Liver (tissue), 3 donors: ENCODE measurements at regions not wholly inside any gene's neighbourhood (a gene's known extent, or its start where the extent isn't known, plus 50 kb on each side); places are given as distances from the start of the nearest gene placed in this dataset.

Source experiments
- CTCF ChIP-seq: fragments of 150-350 bp; IDR thresholded peaks from 2 replicates; pipeline ENCODE4 v1.5.1; 2017; ENCODE audit warnings: improper control_type of control experiment, low read depth, low read length; ENCODE audit not compliant: missing input control
- EGR1 ChIP-seq, 2 donors: IDR thresholded peaks; 2 replicates each; pipeline ENCODE4 v1.6.1; 2016 to 2018; ENCODE audit warnings: antibody characterized with exemption in 2 of 2, low read depth in 2 of 2
- FOXA1 ChIP-seq: IDR thresholded peaks from 2 replicates; pipeline ENCODE4 v1.6.1; 2016; ENCODE audit warnings: antibody characterized with exemption
- GABPA ChIP-seq, 2 donors: IDR thresholded peaks in 1 of 2; conservative IDR thresholded peaks in 1 of 2; 2 replicates each; pipeline ENCODE4 v1.6.1; 2016; ENCODE audit warnings: antibody characterized with exemption in 2 of 2, mild to moderate bottlenecking in 1 of 2, moderate library complexity in 1 of 2
- JUND ChIP-seq, 2 donors: IDR thresholded peaks; 2 replicates each; pipeline ENCODE4 v1.6.1; 2016; ENCODE audit warnings: antibody characterized with exemption in 2 of 2
- RAD21 ChIP-seq, 2 donors: IDR thresholded peaks; 2 replicates each; pipeline ENCODE4 v1.6.1; 2016; ENCODE audit warnings: antibody characterized with exemption in 2 of 2, mild to moderate bottlenecking in 2 of 2
- REST ChIP-seq: IDR thresholded peaks from 2 replicates; pipeline ENCODE4 v1.6.1; 2016; ENCODE audit warnings: antibody characterized with exemption, mild to moderate bottlenecking
- SP1 ChIP-seq: IDR thresholded peaks from 2 replicates; pipeline ENCODE4 v1.6.1; 2018; ENCODE audit warnings: antibody characterized with exemption, mild to moderate bottlenecking
- TAF1 ChIP-seq: conservative IDR thresholded peaks from 2 replicates; pipeline ENCODE4 v1.6.1; 2016; ENCODE audit warnings: antibody characterized with exemption, mild to moderate bottlenecking
- YY1 ChIP-seq: IDR thresholded peaks from 2 replicates; pipeline ENCODE4 v1.6.1; 2016; ENCODE audit warnings: antibody characterized with exemption, mild to moderate bottlenecking
- TF ChIP-seq, protein P1 (sequence below): IDR thresholded peaks from 2 replicates; pipeline ENCODE4 v1.6.1; 2016; ENCODE audit warnings: antibody characterized with exemption
- donor health status: healthy.
- donor health status: healthy.

- TF ChIP-seq GABPA (IDR thresholded peaks at IDR 0.05 in 1 of 2, conservative IDR thresholded peaks at IDR 0.05 in 1 of 2) (no peak), CTCF (no peak), SP1 (no peak), REST (no peak), EGR1 (IDR thresholded peaks at IDR 0.05; ENCODE audit: low read depth in 2 of 2) (no peak), RAD21 (IDR thresholded peaks at IDR 0.05) (peak in 1 of 2 donors; percentile 28), YY1 (no peak), FOXA1 (no peak), JUND (IDR thresholded peaks at IDR 0.05) (no peak), TAF1 (no peak)
- TF ChIP-seq, protein P1, sequence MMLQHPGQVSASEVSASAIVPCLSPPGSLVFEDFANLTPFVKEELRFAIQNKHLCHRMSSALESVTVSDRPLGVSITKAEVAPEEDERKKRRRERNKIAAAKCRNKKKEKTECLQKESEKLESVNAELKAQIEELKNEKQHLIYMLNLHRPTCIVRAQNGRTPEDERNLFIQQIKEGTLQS, result no peak
These were observed 319.6 kb downstream of the PIK3C3 start for GRCh38 chr18:42274488-42275137.
